Neural cell (in vitro differentiated cells): ENCODE measurements at regions not wholly inside any gene's neighbourhood (a gene's known extent, or its start where the extent isn't known, plus 50 kb on each side); places are given as distances from the start of the nearest gene placed in this dataset.

Source experiments
- H2AFZ ChIP-seq: fragments of 200-600, 300-800 bp; sonication (generic), shearing (Covaris generic); 2 replicates; pipeline ENCODE4 v1.6.0; 2014; ENCODE audit warnings: low read depth, mild to moderate bottlenecking, antibody characterized with exemption, low read length, moderate library complexity
- H3F3A ChIP-seq: fragments of 200-600 bp; shearing (Covaris generic); 2 replicates; pipeline ENCODE4 v1.6.1; 2016; ENCODE audit warnings: mild to moderate bottlenecking, moderate library complexity, mixed read lengths, antibody characterized with exemption, low read length; ENCODE audit not compliant: insufficient read depth, poor library complexity, severe bottlenecking
- H3K27ac ChIP-seq: fragments of 200-600, 300-800 bp; sonication (generic), shearing (Covaris generic); 2 replicates; pipeline ENCODE4 v1.5.1; 2014; ENCODE audit warnings: mild to moderate bottlenecking, low read length, moderate library complexity
- H3K27me3 ChIP-seq: fragments of 300-800, 200-600 bp; sonication (generic), shearing (Covaris generic); 2 replicates; pipeline ENCODE4 v1.6.0; 2014; ENCODE audit warnings: mild to moderate bottlenecking, low read depth, low read length, moderate library complexity; ENCODE audit not compliant: insufficient read depth
- H3K36me3 ChIP-seq: fragments of 300-800, 200-600 bp; sonication (generic), shearing (Covaris generic); 2 replicates; pipeline ENCODE4 v1.5.1; 2014; ENCODE audit warnings: mild to moderate bottlenecking, antibody characterized with exemption, low read length, moderate library complexity; ENCODE audit not compliant: insufficient read depth
- H3K4me2 ChIP-seq: fragments of 300-800, 200-600 bp; sonication (generic), shearing (Covaris generic); 2 replicates; pipeline ENCODE4 v1.6.0; 2014; ENCODE audit warnings: mild to moderate bottlenecking, low read length
- H3K4me3 ChIP-seq: fragments of 300-800, 200-600 bp; sonication (generic), shearing (Covaris generic); 2 replicates; pipeline ENCODE4 v1.5.1; 2014; ENCODE audit warnings: mild to moderate bottlenecking, low read length, moderate library complexity
- H3K79me2 ChIP-seq: fragments of 200-600 bp; shearing (Covaris generic); replicated peaks from 2 replicates; pipeline ENCODE4 v1.6.0; 2014; ENCODE audit warnings: mild to moderate bottlenecking, low read length, moderate library complexity; ENCODE audit not compliant: insufficient read depth
- H3K9ac ChIP-seq: fragments of 300-800, 200-600 bp; sonication (generic), shearing (Covaris generic); 2 replicates; pipeline ENCODE4 v1.6.1; 2016; ENCODE audit warnings: mild to moderate bottlenecking, low read length, mixed read lengths
- H3K9me2 ChIP-seq: fragments of 200-600 bp; shearing (Covaris generic); 2 replicates; pipeline ENCODE4 v1.6.1; 2016; ENCODE audit warnings: mild to moderate bottlenecking, low read length, mixed read lengths; ENCODE audit not compliant: insufficient read depth
- H3K9me3 ChIP-seq: fragments of 200-600, 300-800 bp; sonication (generic), shearing (Covaris generic); 2 replicates; pipeline ENCODE4 v1.6.1; 2016; ENCODE audit warnings: mild to moderate bottlenecking, mixed run types, low read length, moderate library complexity, mixed read lengths
- H4K20me1 ChIP-seq: fragments of 200-600 bp; shearing (Covaris generic); 2 replicates; pipeline ENCODE4 v1.6.1; 2016; ENCODE audit warnings: mild to moderate bottlenecking, mixed run types; ENCODE audit not compliant: insufficient read depth
- EP300 ChIP-seq: fragments of 450-650 bp; conservative IDR thresholded peaks from 2 replicates; pipeline ENCODE4 v1.6.1; 2014; ENCODE audit warnings: antibody characterized with exemption, mild to moderate bottlenecking, moderate library complexity; ENCODE audit not compliant: poor library complexity, severe bottlenecking
- EZH2 ChIP-seq: fragments of 200-600, 300-800 bp; shearing (Covaris generic), sonication (generic); IDR thresholded peaks from 2 replicates; pipeline ENCODE4 v1.6.1; 2014; ENCODE audit warnings: antibody characterized with exemption, low read length, borderline replicate concordance, mild to moderate bottlenecking; ENCODE audit not compliant: insufficient read depth, poor library complexity, severe bottlenecking
- MXI1 ChIP-seq: fragments of 450-650 bp; conservative IDR thresholded peaks from 2 replicates; pipeline ENCODE4 v1.6.1; 2014; ENCODE audit warnings: antibody characterized with exemption, mild to moderate bottlenecking; ENCODE audit not compliant: poor library complexity, severe bottlenecking
- POLR2AphosphoS5 ChIP-seq: IDR thresholded peaks from 2 replicates; pipeline ENCODE4 v1.6.1; 2012
- RAD21 ChIP-seq: fragments of 450-650 bp; conservative IDR thresholded peaks from 2 replicates; pipeline ENCODE4 v1.6.1; 2014; ENCODE audit warnings: antibody characterized with exemption, mild to moderate bottlenecking, moderate library complexity
- REST ChIP-seq: IDR thresholded peaks from 2 replicates; pipeline ENCODE4 v1.6.1; 2012; ENCODE audit warnings: borderline replicate concordance
- SMC3 ChIP-seq: fragments of 450-650 bp; conservative IDR thresholded peaks from 2 replicates; pipeline ENCODE4 v1.6.1; 2014; ENCODE audit warnings: antibody characterized with exemption, mild to moderate bottlenecking, moderate library complexity; ENCODE audit not compliant: poor library complexity
- TAF1 ChIP-seq: IDR thresholded peaks from 2 replicates; pipeline ENCODE4 v1.6.1; 2012; ENCODE audit warnings: low read depth
- TF ChIP-seq, protein P1 (sequence below): fragments of 450-650 bp; IDR thresholded peaks from 2 replicates; pipeline ENCODE4 v1.5.1; 2014; ENCODE audit warnings: antibody characterized with exemption, mild to moderate bottlenecking, moderate library complexity; ENCODE audit not compliant: poor library complexity, severe bottlenecking

DNA sequence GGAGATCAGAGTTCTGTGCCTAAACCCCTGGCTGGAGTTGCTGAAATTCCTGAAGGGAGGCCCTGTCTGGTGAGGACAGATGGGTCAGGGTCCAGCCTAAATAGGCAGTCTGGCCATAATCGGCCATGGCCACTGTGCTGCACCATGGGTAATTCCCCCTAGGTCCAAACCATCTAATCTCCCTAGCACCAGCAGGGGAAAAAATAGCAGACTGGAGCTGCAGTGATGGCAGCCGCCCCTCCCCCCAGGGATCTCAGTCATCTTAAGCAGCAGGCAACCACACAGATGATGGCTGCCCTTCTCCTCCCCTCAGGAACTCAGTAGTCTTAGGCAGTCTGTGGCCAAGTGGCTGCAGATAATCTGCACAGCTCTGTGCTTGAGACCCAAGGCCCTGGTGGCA, 68.4 kb upstream of the CD96 start:
- H3K9me3 ChIP-seq = no peaks in the 10 kb centered on the region
- no peaks in the 10 kb centered on the region for H3F3A ChIP-seq
- H3K36me3 ChIP-seq = no peaks in the 10 kb centered on the region
- no peak overlapping the region for H3K4me3 ChIP-seq
- no peaks in the 10 kb centered on the region for H3K27me3 ChIP-seq
- H4K20me1 ChIP-seq = no peaks in the 10 kb centered on the region
- no peak overlapping the region for H3K9ac ChIP-seq
- H3K27ac ChIP-seq = no peak overlapping the region
- H3K4me2 ChIP-seq = no peak overlapping the region
- H3K9me2 ChIP-seq = no peaks in the 10 kb centered on the region
- TF ChIP-seq EZH2 (no peak), MXI1 (no peak), POLR2AphosphoS5 (no peak)
- H2AFZ ChIP-seq = no peak overlapping the region
- H3K79me2 ChIP-seq = no peaks in the 10 kb centered on the region

DNA sequence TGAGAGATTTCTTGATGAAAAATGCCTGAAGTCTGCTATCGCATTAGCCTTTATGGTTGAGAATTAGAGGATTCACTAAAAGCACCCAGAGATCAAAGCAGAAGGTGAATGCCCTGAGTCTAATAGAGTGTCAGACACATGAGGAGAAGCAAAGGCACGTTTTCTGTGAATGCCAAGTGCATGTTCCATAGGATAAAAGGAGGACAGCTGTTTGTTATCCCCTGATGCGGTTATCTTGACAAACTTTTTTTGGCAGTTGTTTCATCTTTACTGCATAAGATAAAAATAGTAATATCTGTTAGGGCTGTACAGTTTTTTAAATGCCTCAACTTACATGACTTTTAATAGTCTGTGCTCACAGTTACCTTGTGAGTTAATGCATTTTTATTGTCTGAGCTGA, 65.3 kb upstream of the CD96 start:
- H3K4me2 ChIP-seq = no peak overlapping the region
- no peaks in the 10 kb centered on the region for H3K36me3 ChIP-seq
- H4K20me1 ChIP-seq = no peaks in the 10 kb centered on the region
- no peaks in the 10 kb centered on the region for H3F3A ChIP-seq
- no peaks in the 10 kb centered on the region for H3K79me2 ChIP-seq
- no peak overlapping the region for H2AFZ ChIP-seq
- no peak overlapping the region for H3K27ac ChIP-seq
- no peak overlapping the region for H3K9ac ChIP-seq
- no peak overlapping the region for H3K4me3 ChIP-seq
- no peaks in the 10 kb centered on the region for H3K27me3 ChIP-seq
- H3K9me3 ChIP-seq = no peaks in the 10 kb centered on the region
- no peaks in the 10 kb centered on the region for H3K9me2 ChIP-seq
- TF ChIP-seq RAD21 (no peak), EP300 (no peak), TAF1 (no peak), POLR2AphosphoS5 (no peak), MXI1 (no peak), REST (no peak), EZH2 (no peak), SMC3 (no peak)
- TF ChIP-seq, protein P1, sequence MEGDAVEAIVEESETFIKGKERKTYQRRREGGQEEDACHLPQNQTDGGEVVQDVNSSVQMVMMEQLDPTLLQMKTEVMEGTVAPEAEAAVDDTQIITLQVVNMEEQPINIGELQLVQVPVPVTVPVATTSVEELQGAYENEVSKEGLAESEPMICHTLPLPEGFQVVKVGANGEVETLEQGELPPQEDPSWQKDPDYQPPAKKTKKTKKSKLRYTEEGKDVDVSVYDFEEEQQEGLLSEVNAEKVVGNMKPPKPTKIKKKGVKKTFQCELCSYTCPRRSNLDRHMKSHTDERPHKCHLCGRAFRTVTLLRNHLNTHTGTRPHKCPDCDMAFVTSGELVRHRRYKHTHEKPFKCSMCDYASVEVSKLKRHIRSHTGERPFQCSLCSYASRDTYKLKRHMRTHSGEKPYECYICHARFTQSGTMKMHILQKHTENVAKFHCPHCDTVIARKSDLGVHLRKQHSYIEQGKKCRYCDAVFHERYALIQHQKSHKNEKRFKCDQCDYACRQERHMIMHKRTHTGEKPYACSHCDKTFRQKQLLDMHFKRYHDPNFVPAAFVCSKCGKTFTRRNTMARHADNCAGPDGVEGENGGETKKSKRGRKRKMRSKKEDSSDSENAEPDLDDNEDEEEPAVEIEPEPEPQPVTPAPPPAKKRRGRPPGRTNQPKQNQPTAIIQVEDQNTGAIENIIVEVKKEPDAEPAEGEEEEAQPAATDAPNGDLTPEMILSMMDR = no peak

DNA sequence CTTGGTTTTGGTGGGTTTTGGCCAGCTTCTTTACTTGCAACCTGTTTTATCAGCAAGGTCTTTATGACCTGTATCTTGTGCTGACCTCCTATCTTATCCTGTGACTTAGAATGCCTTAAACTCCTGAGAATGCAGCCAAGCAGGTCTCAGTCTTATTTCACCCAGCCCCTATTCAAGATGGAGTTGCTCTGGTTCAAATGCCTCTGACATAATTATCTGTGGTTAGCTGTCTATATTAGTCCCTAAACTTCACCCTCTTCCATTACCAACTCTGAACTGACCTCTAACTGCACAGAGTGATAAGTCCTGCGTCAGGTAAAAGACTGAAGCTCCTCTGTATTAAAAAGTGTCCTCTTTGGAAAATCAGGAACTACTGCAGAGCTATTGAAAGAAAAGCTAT, 61.9 kb upstream of the CD96 start:
- Histone ChIP-seq H3K4me3 (no peak overlapping the region), H3K4me2 (no peak overlapping the region), H3K79me2 (no peaks in the 10 kb centered on the region), H2AFZ (no peak overlapping the region), H3F3A (no peaks in the 10 kb centered on the region), H3K36me3 (no peaks in the 10 kb centered on the region), H4K20me1 (no peaks in the 10 kb centered on the region), H3K27ac (no peak overlapping the region), H3K9me3 (no peaks in the 10 kb centered on the region), H3K27me3 (no peaks in the 10 kb centered on the region), H3K9ac (no peak overlapping the region), H3K9me2 (no peaks in the 10 kb centered on the region)
- no peak for TF ChIP-seq EZH2
- TF ChIP-seq EP300 = no peak
- no peak for TF ChIP-seq REST
- TF ChIP-seq TAF1 = no peak
- no peak for TF ChIP-seq SMC3
- TF ChIP-seq MXI1 = no peak
